ENCODE measurements at regions not wholly inside any gene's neighbourhood (a gene's known extent, or its start where the extent isn't known, plus 50 kb on each side); places are given as distances from the start of the nearest gene placed in this dataset.

DNA sequence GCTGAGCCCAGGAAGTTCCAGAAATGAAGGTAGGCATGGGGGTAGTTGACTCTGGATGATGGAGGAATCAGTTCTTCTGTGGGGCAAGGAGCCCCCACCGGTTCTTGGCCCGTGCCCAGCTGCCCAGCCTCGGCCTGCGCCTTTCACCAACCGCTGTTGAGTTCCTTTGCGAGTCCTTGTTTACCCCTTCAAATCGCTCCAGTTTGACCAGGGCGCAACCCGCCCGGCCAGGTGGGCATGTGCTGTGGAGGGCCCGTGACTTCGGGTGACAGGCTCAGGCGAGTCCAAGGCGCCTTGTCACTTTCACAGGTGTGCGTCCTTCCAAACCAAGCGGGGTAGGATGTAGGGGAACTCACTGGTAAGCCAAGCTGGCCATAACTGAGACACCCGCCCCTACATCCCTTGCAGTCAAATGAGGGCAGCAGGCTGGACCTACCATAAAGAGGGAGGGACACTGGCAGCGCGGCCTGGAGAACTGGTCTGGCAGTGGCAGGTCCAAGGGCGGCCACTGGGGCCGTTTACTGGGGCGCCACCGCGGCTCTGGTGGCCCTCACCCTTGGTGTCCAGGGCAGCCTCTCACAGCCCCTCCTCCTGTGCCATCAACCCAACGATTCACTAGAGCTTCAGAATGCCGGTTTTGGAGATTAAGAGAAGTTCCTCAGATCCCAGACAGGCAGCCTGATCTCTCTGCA lies 160.3 kb upstream of the ZIC3 start (continued):
- no peak for TF ChIP-seq EZH2 (IDR thresholded peaks at IDR 0.05; ENCODE audit: borderline replicate concordance, control insufficient read depth, low read depth, low read length)
- no peak for TF ChIP-seq CBFB (IDR thresholded peaks at IDR 0.05; ENCODE audit: low read depth)

DNA sequence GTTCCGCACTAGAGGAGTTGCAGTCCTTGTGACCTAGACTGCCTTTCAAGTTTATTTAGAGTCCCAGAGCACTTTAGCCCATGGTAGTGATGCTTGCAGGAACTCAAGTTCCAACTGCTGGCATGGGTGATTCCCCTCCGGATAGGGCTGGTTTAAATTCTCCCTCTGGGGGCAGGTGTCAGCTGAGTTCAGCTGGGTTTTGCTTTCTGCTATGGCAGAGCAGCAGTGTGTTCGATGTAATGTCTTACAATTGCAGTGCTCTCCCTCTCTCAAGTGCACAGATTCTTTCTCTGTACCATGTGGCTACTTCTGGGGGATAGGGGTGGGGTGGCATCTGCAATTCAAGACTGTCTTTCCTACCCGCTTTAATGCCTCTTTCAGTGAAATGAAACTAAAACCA lies 164.8 kb upstream of the ZIC3 start:
- POLR2A ChIA-PET = no interaction called here
- no peak for TF ChIP-seq CHD4 (IDR thresholded peaks at IDR 0.05)
- TF ChIP-seq MYC (IDR thresholded peaks at IDR 0.05; ENCODE audit: insufficient read depth, insufficient read length, insufficient replicate concordance, low read length, severe bottlenecking) = no peak
- TF ChIP-seq MEF2B (IDR thresholded peaks at IDR 0.05; ENCODE audit: partially characterized antibody, poor library complexity, severe bottlenecking) = no peak
- TF ChIP-seq MTA3 (IDR thresholded peaks at IDR 0.05; ENCODE audit: borderline replicate concordance, low read length) = no peak
- TF ChIP-seq ZBTB4 (CRISPR knock-in tag; IDR thresholded peaks at IDR 0.05) = no peak
- TF ChIP-seq RUNX3 (IDR thresholded peaks at IDR 0.05; ENCODE audit: low read length) = no peak
- TF ChIP-seq CHD1 (IDR thresholded peaks at IDR 0.05; ENCODE audit: low read depth, low read length) = no peak
- no peak for TF ChIP-seq TCF7 (IDR thresholded peaks at IDR 0.05; ENCODE audit: borderline replicate concordance)
- TF ChIP-seq BCL11A (IDR thresholded peaks at IDR 0.05; ENCODE audit: low read depth, low read length) = no peak
- TF ChIP-seq BHLHE40 (IDR thresholded peaks at IDR 0.05; ENCODE audit: borderline replicate concordance in 1 of 2, low read depth in 2 of 2, low read length in 1 of 2) = no peak
- DNase-seq (ENCODE audit: low read depth, low spot score) (no peak), ATAC-seq (peak; percentile 49; the same call in 2 of the 3 replicates), FAIRE-seq (no peak)
- Histone ChIP-seq H2AFZ (ENCODE audit: control insufficient read depth, low read depth, low read length) (no peak overlapping the region), H3K4me2 (ENCODE audit: control insufficient read depth, insufficient read depth) (no peak overlapping the region), H3K79me2 (ENCODE audit: control insufficient read depth, insufficient read depth, low read length) (no peaks in the 10 kb centered on the region), H3K27me3 (replicated peaks in 1 of 2; ENCODE audit: control insufficient read depth in 2 of 2, insufficient read depth in 2 of 2, low read length in 1 of 2) (no peaks in the 10 kb centered on the region), H3K36me3 (ENCODE audit: control insufficient read depth in 2 of 2, insufficient read depth in 2 of 2, low read length in 1 of 2) (no peaks in the 10 kb centered on the region), H4K20me1 (ENCODE audit: control insufficient read depth, insufficient read depth) (no peaks in the 10 kb centered on the region), H3K9me3 (replicated peaks; ENCODE audit: control insufficient read depth, insufficient read depth, low read length) (no peaks in the 10 kb centered on the region), H3K9ac (ENCODE audit: control insufficient read depth, insufficient read depth, low read length) (no peak overlapping the region), H3K4me1 (ENCODE audit: control insufficient read depth, insufficient read depth, low read length) (no peaks in the 10 kb centered on the region), H3K27ac (ENCODE audit: control insufficient read depth, insufficient read depth) (no peak overlapping the region), H3K4me3 (no peak overlapping the region)
- CTCF ChIA-PET = no interaction called here
- BruUV-seq (replicated peaks) = no TSS peak
- 34% methylated on average over 4 of the region's 4 CpGs for WGBS (ENCODE audit: insufficient coverage, insufficient replicate concordance, low lambda C conversion rate, missing lambda C conversion rate)
- RAD21 ChIA-PET (ENCODE audit: unreplicated experiment) = no interaction called here
- intact Hi-C loops (cut with micrococcal nuclease; ENCODE audit: unreplicated experiment) (no loop called here), in situ Hi-C loops (cut with MboI) (no loop called here)
- SMC1A ChIA-PET (ENCODE audit: uncharacterized antibody, unreplicated experiment) = interaction anchor here (1.0 kb wide), 1 partner anchor 9 kb away, joined by 3 read pairs; no protein-coding TSS in a partner anchor
